ENCODE measurements at regions not wholly inside any gene's neighbourhood (a gene's known extent, or its start where the extent isn't known, plus 50 kb on each side); places are given as distances from the start of the nearest gene placed in this dataset.
A peak's percentile ranks its signal among the peaks of the same experiment; 100 is the strongest.

- intact Hi-C loops (cut with DNase I, micrococcal nuclease): no loop called here
- Histone ChIP-seq H3K4me3 (no peak overlapping the region), H3K4me1 (ENCODE audit: low read depth) (peaks cover 15% of the 10 kb centered on the region), H3K9me3 (no peaks in the 10 kb centered on the region), H3K36me3 (ENCODE audit: low read depth) (no peaks in the 10 kb centered on the region)
- peak; percentile 43 for ATAC-seq
- DNase-seq: no peak
- no peak for TF ChIP-seq CTCF (IDR thresholded peaks at IDR 0.05)
Observed at GRCh38 chr1:228810395-228810758, 75.1 kb downstream of the RHOU start.

- no peak for DNase-seq
- Histone ChIP-seq H3K4me1 (ENCODE audit: low read depth) (peaks cover 15% of the 10 kb centered on the region), H3K9me3 (no peaks in the 10 kb centered on the region)
Observed at GRCh38 chr1:228810878-228811711, 75.8 kb downstream of the RHOU start.

GRCh38 chr1:228811712-228812305 is 76.5 kb downstream of the RHOU start:
- ATAC-seq: no peak
- H3K4me1 ChIP-seq (ENCODE audit: low read depth): peaks cover 15% of the 10 kb centered on the region
- no peaks in the 10 kb centered on the region for H3K36me3 ChIP-seq (ENCODE audit: low read depth)
- H3K4me3 ChIP-seq: no peak overlapping the region
- H3K9me3 ChIP-seq: no peaks in the 10 kb centered on the region
- TF ChIP-seq CTCF (IDR thresholded peaks at IDR 0.05): no peak
- DNase-seq: no peak
- intact Hi-C loops (cut with DNase I, micrococcal nuclease): no loop called here

More at GRCh38 chr1:228810878-228811711, 75.8 kb downstream of the RHOU start:
- Histone ChIP-seq H3K36me3 (ENCODE audit: low read depth) (no peaks in the 10 kb centered on the region), H3K4me3 (no peak overlapping the region)
- TF ChIP-seq CTCF (IDR thresholded peaks at IDR 0.05): no peak
- peak; percentile 29 for ATAC-seq
- intact Hi-C loops (cut with DNase I, micrococcal nuclease): no loop called here

- intact Hi-C loops (cut with DNase I, micrococcal nuclease): no loop called here
- H3K4me1 ChIP-seq (ENCODE audit: low read depth): peaks cover 15% of the 10 kb centered on the region
- no peak overlapping the region for H3K4me3 ChIP-seq
- no peaks in the 10 kb centered on the region for H3K9me3 ChIP-seq
- ATAC-seq: no peak
- no peak for TF ChIP-seq CTCF (IDR thresholded peaks at IDR 0.05)
- H3K36me3 ChIP-seq (ENCODE audit: low read depth): no peaks in the 10 kb centered on the region
- DNase-seq: no peak
Observed at GRCh38 chr1:228812961-228813360, 77.7 kb downstream of the RHOU start.

GRCh38 chr1:228814176-228814575 is 78.9 kb downstream of the RHOU start:
- intact Hi-C loops (cut with DNase I, micrococcal nuclease): no loop called here
- H3K36me3 ChIP-seq (ENCODE audit: low read depth): no peaks in the 10 kb centered on the region
- ATAC-seq (no peak), DNase-seq (no peak)
- no peak overlapping the region for H3K4me3 ChIP-seq
- TF ChIP-seq CTCF (IDR thresholded peaks at IDR 0.05): no peak
- peaks cover 15% of the 10 kb centered on the region for H3K4me1 ChIP-seq (ENCODE audit: low read depth)
- H3K9me3 ChIP-seq: no peaks in the 10 kb centered on the region

All from mucosa of descending colon (tissue), 3 donors.